ENCODE measurements at regions not wholly inside any gene's neighbourhood (a gene's known extent, or its start where the extent isn't known, plus 50 kb on each side); places are given as distances from the start of the nearest gene placed in this dataset.
"Not testable (repeated sequence)": the region's sequence is repeated elsewhere in the genome, so short reads cannot be mapped to it uniquely, and the experiment has no call there.

GRCh38 chr5:163917747-163918146 is 412.3 kb downstream of the MAT2B start:
- no peak for DNase-seq
- peaks cover 7% of the 10 kb centered on the region for H3K4me1 Mint-ChIP-seq
- H3K9me3 Mint-ChIP-seq: peaks cover 22% of the 10 kb centered on the region
- H3K36me3 Mint-ChIP-seq (ENCODE audit: low read depth): peaks cover 3% of the 10 kb centered on the region
- Histone ChIP-seq H3K27ac (ENCODE audit: low read depth, low read length) (no peak overlapping the region), H3K9ac (ENCODE audit: extremely low read depth, low read length, poor library complexity, severe bottlenecking) (no peak overlapping the region), H3K27me3 (ENCODE audit: control insufficient read depth, insufficient read depth, low read length, poor library complexity, severe bottlenecking) (no peaks in the 10 kb centered on the region), H3K36me3 (ENCODE audit: control insufficient read depth, insufficient read depth, low read length) (no peaks in the 10 kb centered on the region), H3K4me1 (ENCODE audit: control insufficient read depth, insufficient read depth, low read length) (no peaks in the 10 kb centered on the region), H3K4me3 (ENCODE audit: low read length) (no peak overlapping the region), H3K9me3 (ENCODE audit: control insufficient read depth, low read length) (no peaks in the 10 kb centered on the region)
- TF ChIP-seq CTCF (conservative IDR thresholded peaks at IDR 0.05): no peak
- 75% methylated on average over 1 of the region's 1 CpG; no CpG with 5 or more reads in 1 of the 2 experiments for WGBS, 2 experiments (ENCODE audit: insufficient coverage in 1 of 2, insufficient read length in 1 of 2)
- no peaks in the 10 kb centered on the region for H3K27me3 Mint-ChIP-seq (ENCODE audit: insufficient read depth)
- H3K27ac Mint-ChIP-seq: no peak overlapping the region
- H3K4me3 Mint-ChIP-seq: no peak overlapping the region

- DNase-seq; H3K36me3 Mint-ChIP-seq (ENCODE audit: low read depth); H3K36me3 ChIP-seq (ENCODE audit: control insufficient read depth, insufficient read depth, low read length); H3K4me1 Mint-ChIP-seq; H3K9ac ChIP-seq (ENCODE audit: extremely low read depth, low read length, poor library complexity, severe bottlenecking); H3K27me3 ChIP-seq (ENCODE audit: control insufficient read depth, insufficient read depth, low read length, poor library complexity, severe bottlenecking); H3K9me3 ChIP-seq (ENCODE audit: control insufficient read depth, low read length); H3K27ac ChIP-seq (ENCODE audit: low read depth, low read length); H3K4me3 ChIP-seq (ENCODE audit: low read length); H3K4me1 ChIP-seq (ENCODE audit: control insufficient read depth, insufficient read depth, low read length); H3K27ac Mint-ChIP-seq; H3K4me3 Mint-ChIP-seq; H3K27me3 Mint-ChIP-seq (ENCODE audit: insufficient read depth): not testable (repeated sequence)
- 83 to 100% methylated on average over 1 of the region's 1 CpG for WGBS, 2 experiments (ENCODE audit: insufficient coverage in 1 of 2, insufficient read length in 1 of 2)
- peaks cover 11% of the 10 kb centered on the region for H3K9me3 Mint-ChIP-seq
Observed at GRCh38 chr5:163934990-163935389, 429.6 kb downstream of the MAT2B start.

GRCh38 chr5:163938595-163938994 is 433.2 kb downstream of the MAT2B start:
- H3K9ac ChIP-seq (ENCODE audit: extremely low read depth, low read length, poor library complexity, severe bottlenecking): no peak overlapping the region
- no peak for DNase-seq
- H3K27ac Mint-ChIP-seq: no peak overlapping the region
- no peaks in the 10 kb centered on the region for H3K36me3 Mint-ChIP-seq (ENCODE audit: low read depth)
- no peak overlapping the region for H3K27ac ChIP-seq (ENCODE audit: low read depth, low read length)
- WGBS, 2 experiments (ENCODE audit: insufficient coverage in 1 of 2, insufficient read length in 1 of 2): 89% methylated on average over 1 of the region's 1 CpG; no CpG with 5 or more reads in 1 of the 2 experiments
- no peak overlapping the region for H3K4me3 Mint-ChIP-seq
- H3K4me3 ChIP-seq (ENCODE audit: low read length): no peak overlapping the region
- no peaks in the 10 kb centered on the region for H3K9me3 ChIP-seq (ENCODE audit: control insufficient read depth, low read length)
- no peaks in the 10 kb centered on the region for H3K36me3 ChIP-seq (ENCODE audit: control insufficient read depth, insufficient read depth, low read length)
- H3K4me1 Mint-ChIP-seq: no peaks in the 10 kb centered on the region
- H3K27me3 Mint-ChIP-seq (ENCODE audit: insufficient read depth): peaks cover 2% of the 10 kb centered on the region
- peaks cover 8% of the 10 kb centered on the region for H3K9me3 Mint-ChIP-seq
- TF ChIP-seq CTCF (conservative IDR thresholded peaks at IDR 0.05): no peak
- no peaks in the 10 kb centered on the region for H3K4me1 ChIP-seq (ENCODE audit: control insufficient read depth, insufficient read depth, low read length)
- H3K27me3 ChIP-seq (ENCODE audit: control insufficient read depth, insufficient read depth, low read length, poor library complexity, severe bottlenecking): no peaks in the 10 kb centered on the region

- no peak overlapping the region for H3K9ac ChIP-seq (ENCODE audit: extremely low read depth, low read length, poor library complexity, severe bottlenecking)
- no peaks in the 10 kb centered on the region for H3K36me3 Mint-ChIP-seq (ENCODE audit: low read depth)
- no peak overlapping the region for H3K4me3 ChIP-seq (ENCODE audit: low read length)
- H3K9me3 ChIP-seq (ENCODE audit: control insufficient read depth, low read length): no peaks in the 10 kb centered on the region
- peaks cover under 1% of the 10 kb centered on the region for H3K9me3 Mint-ChIP-seq
- TF ChIP-seq CTCF (conservative IDR thresholded peaks at IDR 0.05): no peak
- no peak overlapping the region for H3K27ac Mint-ChIP-seq
- H3K27ac ChIP-seq (ENCODE audit: low read depth, low read length): no peak overlapping the region
- WGBS, 2 experiments (ENCODE audit: insufficient coverage in 1 of 2, insufficient read length in 1 of 2): 93 to 97% methylated on average over 1 to 3 of the region's 4 CpGs
- no peaks in the 10 kb centered on the region for H3K36me3 ChIP-seq (ENCODE audit: control insufficient read depth, insufficient read depth, low read length)
- H3K4me1 Mint-ChIP-seq: no peaks in the 10 kb centered on the region
- no peaks in the 10 kb centered on the region for H3K27me3 Mint-ChIP-seq (ENCODE audit: insufficient read depth)
- H3K4me3 Mint-ChIP-seq: no peak overlapping the region
- H3K27me3 ChIP-seq (ENCODE audit: control insufficient read depth, insufficient read depth, low read length, poor library complexity, severe bottlenecking): no peaks in the 10 kb centered on the region
- no peak for DNase-seq
- H3K4me1 ChIP-seq (ENCODE audit: control insufficient read depth, insufficient read depth, low read length): no peaks in the 10 kb centered on the region
Observed at GRCh38 chr5:163941079-163941478, 435.7 kb downstream of the MAT2B start.

Data from endodermal cell (in vitro differentiated cells).